GM19023 (cell line): ENCODE measurements at regions not wholly inside any gene's neighbourhood (a gene's known extent, or its start where the extent isn't known, plus 50 kb on each side); places are given as distances from the start of the nearest gene placed in this dataset.
"Not testable (repeated sequence)": the region's sequence is repeated elsewhere in the genome, so short reads cannot be mapped to it uniquely, and the experiment has no call there.

Experiments
- ATAC-seq: cut with Tn5 transposase; IDR thresholded peaks from one replicate; pipeline ENCODE4 v1.9.1; 2021; ENCODE audit warnings: mild to moderate bottlenecking, moderate library complexity; ENCODE audit not compliant: unreplicated experiment

DNA sequence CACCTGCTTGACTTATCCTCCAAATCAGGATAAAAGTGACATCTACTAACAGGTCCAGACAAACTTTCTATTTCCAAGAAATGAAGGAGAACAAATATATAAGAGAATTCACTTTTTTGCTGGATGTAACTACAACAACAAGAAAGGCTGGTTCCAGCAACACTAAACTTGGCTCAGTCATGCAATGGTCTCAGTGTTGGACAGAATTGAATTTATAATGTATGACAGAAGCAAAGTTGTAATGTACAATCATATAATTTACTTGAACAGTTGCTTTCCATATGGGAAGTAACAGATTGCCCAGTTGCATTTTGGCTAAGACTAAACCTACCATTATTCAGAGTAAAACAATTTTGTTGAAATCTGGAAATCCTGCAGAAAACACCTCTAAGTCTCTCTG, 183.3 kb upstream of the INTU start:
- no peak for ATAC-seq

GRCh38 chr4:127450276-127450675, 182.5 kb upstream of the INTU start:
- ATAC-seq = no peak

DNA sequence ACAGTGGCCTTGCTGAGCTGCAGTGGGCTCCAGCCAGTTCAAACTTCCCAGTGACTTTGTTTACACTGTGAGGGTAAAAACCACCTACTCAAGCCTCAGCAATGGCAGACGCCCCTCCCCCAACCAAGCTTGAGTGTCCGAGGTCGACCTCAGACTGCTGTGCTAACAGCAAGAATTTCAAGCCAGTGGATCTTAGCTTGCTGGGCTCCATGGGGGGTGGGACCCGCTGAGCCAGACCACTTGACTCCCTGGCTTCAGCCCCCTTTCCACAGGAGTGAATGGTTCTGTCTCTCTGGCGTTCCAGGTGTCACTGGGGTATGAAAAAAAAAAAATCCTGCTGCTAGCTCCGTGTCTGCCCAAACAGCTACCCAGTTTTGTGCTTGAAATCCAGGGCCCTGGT, 168.9 kb upstream of the INTU start:
- ATAC-seq = no peak

- ATAC-seq = no peak
These were observed 163.2 kb upstream of the INTU start for GRCh38 chr4:127469542-127469941.

- ATAC-seq = no peak
These were observed 162.6 kb upstream of the INTU start for GRCh38 chr4:127469959-127470809.

- ATAC-seq = not testable (repeated sequence)
These were observed 154.5 kb upstream of the INTU start for GRCh38 chr4:127478271-127478670.

GRCh38 chr4:127479031-127479622, 153.6 kb upstream of the INTU start:
- ATAC-seq = no peak

DNA sequence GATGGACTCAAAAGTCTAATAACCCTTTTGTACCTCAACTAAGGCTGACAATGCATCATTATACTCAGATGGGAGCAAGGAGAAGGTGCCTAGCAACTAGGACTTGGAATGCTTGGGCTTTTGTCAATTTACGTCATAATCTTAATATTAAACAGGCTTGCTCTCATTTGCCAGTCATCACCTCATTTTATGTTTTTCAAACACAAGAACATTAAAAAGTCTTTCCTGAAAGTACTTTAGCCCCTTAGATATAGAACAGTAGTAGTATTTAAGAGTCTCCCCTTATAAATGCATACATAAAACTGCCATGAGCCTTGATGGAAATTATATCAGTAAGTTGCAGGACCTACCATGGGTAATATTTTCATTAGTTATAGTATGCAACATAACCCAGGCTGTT, 150.7 kb upstream of the INTU start:
- ATAC-seq = no peak

- no peak for ATAC-seq
These were observed 148.6 kb upstream of the INTU start for GRCh38 chr4:127484117-127484516.

DNA sequence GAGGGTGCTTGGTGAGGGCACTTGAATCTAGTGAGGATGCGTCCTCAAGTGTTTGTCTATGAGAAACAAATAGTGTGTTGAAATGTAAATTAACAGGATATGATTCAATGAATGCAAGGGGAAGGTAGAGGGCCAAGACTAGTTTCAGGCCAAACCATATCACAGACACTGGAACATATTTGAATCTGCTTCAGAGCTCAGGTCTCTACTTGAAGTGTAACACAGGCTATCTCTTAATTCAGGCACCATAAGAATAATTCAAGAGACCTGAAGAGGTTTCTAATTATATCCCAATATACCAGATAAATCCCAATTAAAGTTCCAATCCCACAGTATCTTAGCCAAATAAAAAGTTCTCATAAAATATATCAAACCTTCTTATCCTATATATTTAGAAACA, 146.5 kb upstream of the INTU start:
- ATAC-seq = no peak

GRCh38 chr4:127491571-127491970, 141.2 kb upstream of the INTU start:
- no peak for ATAC-seq

- not testable (repeated sequence) for ATAC-seq
These were observed 135.9 kb upstream of the INTU start for GRCh38 chr4:127496875-127497274.

GRCh38 chr4:127498366-127498765, 134.4 kb upstream of the INTU start:
- no peak for ATAC-seq

- ATAC-seq = no peak
These were observed 132.5 kb upstream of the INTU start for GRCh38 chr4:127500242-127500641.

DNA sequence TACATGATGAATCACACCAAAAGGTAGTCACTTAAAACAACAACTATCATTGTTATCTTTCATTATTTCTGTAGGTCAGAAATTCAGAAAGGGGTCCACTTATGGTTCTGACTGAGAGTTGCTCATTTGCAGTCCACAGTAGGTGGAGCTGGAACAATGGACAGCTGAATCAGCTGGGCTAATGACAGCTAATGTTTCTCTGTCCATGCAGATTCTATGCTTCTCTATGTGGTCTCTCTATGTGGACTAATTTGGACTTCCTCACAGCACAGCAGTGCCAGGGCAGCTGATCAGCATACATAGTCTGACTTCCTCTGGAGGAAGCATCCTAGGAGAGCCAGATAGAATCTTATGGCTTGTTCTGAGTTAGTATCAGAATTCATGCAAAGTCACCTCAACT, 131.7 kb upstream of the INTU start:
- ATAC-seq = no peak

GRCh38 chr4:127503111-127503510, 129.6 kb upstream of the INTU start:
- no peak for ATAC-seq

DNA sequence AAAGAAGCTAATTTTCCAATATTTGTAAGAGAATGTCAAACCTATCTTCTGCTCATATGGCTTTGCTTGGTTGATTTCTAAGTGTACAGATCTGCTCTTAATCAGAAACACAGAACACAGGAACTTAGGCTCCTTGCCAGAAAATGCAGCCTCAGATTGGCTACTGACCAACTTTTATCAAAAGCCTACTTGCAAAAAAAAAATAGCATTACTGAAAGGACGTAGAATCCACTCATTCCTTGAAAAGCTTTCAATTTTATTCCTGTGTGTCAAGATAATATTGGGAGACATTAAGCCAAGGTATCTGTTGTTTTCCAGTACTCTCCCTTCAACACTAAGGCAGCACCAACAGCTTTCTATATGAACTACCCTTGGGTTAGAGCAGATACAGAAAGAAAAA, 127.6 kb upstream of the INTU start:
- no peak for ATAC-seq

DNA sequence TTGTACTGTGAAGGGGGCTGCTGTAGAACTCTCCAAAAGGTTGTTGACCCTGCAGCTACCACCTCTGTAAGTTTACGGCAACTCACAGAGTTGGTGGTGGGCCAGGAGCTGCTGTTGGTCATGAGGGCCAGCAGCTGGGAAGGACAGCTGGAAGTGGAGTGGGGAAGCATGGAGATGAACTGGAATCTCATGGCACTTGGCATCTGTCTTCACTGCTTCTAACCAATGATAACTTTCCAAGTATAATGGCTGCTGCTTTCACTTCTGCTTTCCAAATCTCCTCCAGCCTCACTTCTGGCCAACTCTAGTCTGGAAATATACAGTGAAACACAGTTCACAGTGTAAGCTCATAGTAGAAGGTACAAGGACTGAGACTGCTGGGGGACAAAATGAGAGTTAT, 126.5 kb upstream of the INTU start:
- ATAC-seq = no peak

DNA sequence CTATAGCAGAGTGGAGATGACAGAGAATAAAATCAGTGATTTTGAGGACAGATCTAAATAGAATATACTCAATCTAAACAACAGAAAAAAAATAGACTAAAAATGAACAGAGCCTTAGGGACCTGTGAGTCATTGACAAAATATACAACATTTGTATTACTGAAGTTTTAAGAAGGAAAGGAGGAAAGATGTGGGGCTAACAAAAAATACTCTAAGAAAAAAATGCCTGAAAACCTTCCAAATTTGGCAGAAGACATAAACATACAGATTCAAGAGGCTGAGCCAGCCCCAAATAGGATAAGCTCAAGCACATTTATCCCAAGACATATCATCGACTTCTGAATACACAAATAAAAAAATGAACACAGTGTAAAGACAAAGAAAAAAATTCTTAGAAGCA, 123.6 kb upstream of the INTU start:
- ATAC-seq = no peak

GRCh38 chr4:127512672-127513071, 120.1 kb upstream of the INTU start:
- ATAC-seq = not testable (repeated sequence)

DNA sequence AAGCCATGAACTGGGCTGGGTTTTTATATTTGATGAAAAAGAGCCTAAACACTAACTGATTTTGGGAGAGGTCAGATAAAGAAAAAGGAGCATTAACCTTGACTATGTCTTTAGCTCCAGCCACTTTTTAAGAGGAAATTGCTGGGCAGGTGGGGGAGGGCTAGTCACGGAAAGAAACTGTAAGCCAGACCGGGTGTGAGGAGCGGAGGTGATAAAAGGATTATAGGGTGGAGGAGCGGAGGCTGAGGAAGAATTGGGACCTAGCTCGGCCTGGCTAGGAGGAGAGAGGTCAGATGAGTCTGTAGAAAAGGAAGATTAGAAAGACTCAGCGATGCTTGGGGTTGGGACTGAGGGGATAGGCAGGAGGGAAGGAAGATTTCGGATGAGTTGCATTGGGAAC, 117.5 kb upstream of the INTU start:
- ATAC-seq = not testable (repeated sequence)

DNA sequence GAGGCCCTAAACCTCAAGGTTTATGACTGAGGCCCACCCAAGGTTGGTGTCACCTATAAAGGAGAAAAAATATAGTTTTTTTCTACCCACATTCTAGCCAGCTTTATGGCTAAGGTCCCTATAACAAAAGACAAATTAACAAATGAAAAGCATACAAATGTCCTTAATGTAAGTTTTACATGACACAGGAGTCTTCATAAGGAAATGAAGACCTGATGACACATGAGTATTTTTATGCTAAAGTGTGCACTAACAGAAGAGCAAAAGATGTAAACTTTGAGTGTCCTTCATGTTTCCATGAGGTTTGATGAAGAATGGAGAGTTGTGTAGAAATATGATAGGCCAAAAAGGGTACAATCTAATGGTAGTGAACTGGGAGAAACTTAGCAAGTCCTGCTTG, 114.7 kb upstream of the INTU start:
- ATAC-seq = no peak

- no peak for ATAC-seq
These were observed 111.3 kb upstream of the INTU start for GRCh38 chr4:127521463-127521862.
